Fibroblast of pulmonary artery (primary cell): ENCODE measurements at regions not wholly inside any gene's neighbourhood (a gene's known extent, or its start where the extent isn't known, plus 50 kb on each side); places are given as distances from the start of the nearest gene placed in this dataset.

ENCODE experiments used
- DNase-seq: peaks from one replicate; pipeline ENCODE4 v3.0.0-alpha.2; 2010; ENCODE audit warnings: low read depth
- H3K4me3 ChIP-seq: replicated peaks from 2 replicates; pipeline ENCODE4 v1.5.1; 2011; ENCODE audit warnings: low read depth, mild to moderate bottlenecking, control low read depth, low read length, moderate library complexity
- CTCF ChIP-seq: IDR thresholded peaks from 2 replicates; pipeline ENCODE4 v1.5.1; 2011; ENCODE audit warnings: mild to moderate bottlenecking, control low read depth, low read length, inconsistent platforms; ENCODE audit errors: missing control alignments

- no peak overlapping the region for H3K4me3 ChIP-seq
- TF ChIP-seq CTCF: no peak
- no peak for DNase-seq
These were observed 87.7 kb upstream of the COCH start for GRCh38 chr14:30786701-30787100.

GRCh38 chr14:30790827-30791226 is 83.5 kb upstream of the COCH start:
- no peak overlapping the region for H3K4me3 ChIP-seq
- DNase-seq: no peak
- no peak for TF ChIP-seq CTCF

- no peak for DNase-seq
- TF ChIP-seq CTCF: no peak
- H3K4me3 ChIP-seq: no peak overlapping the region
These were observed 82.6 kb upstream of the COCH start for GRCh38 chr14:30791522-30792351.

GRCh38 chr14:30796707-30797106 is 77.7 kb upstream of the COCH start:
- TF ChIP-seq CTCF: no peak
- H3K4me3 ChIP-seq: no peak overlapping the region
- no peak for DNase-seq

GRCh38 chr14:30798516-30798915 is 75.8 kb upstream of the COCH start:
- no peak overlapping the region for H3K4me3 ChIP-seq
- no peak for TF ChIP-seq CTCF
- no peak for DNase-seq

GRCh38 chr14:30798961-30799360 is 75.4 kb upstream of the COCH start:
- no peak for DNase-seq
- TF ChIP-seq CTCF: no peak
- no peak overlapping the region for H3K4me3 ChIP-seq

GRCh38 chr14:30799933-30800332 is 74.4 kb upstream of the COCH start:
- DNase-seq: no peak
- TF ChIP-seq CTCF: no peak
- H3K4me3 ChIP-seq: no peak overlapping the region
